ENCODE measurements at regions not wholly inside any gene's neighbourhood (a gene's known extent, or its start where the extent isn't known, plus 50 kb on each side); places are given as distances from the start of the nearest gene placed in this dataset.

GRCh38 chr2:7997279-7997678, 684.6 kb upstream of the ID2 start:
- no peak for DNase-seq

- no peak for DNase-seq
These were observed 682.0 kb upstream of the ID2 start for GRCh38 chr2:7999683-8000476.

GRCh38 chr2:8000870-8001269, 681.0 kb upstream of the ID2 start:
- DNase-seq: no peak

GRCh38 chr2:8002765-8003393, 679.0 kb upstream of the ID2 start:
- DNase-seq: no peak

GRCh38 chr2:8003462-8004075, 678.3 kb upstream of the ID2 start:
- no peak for DNase-seq

GRCh38 chr2:8004250-8004681, 677.6 kb upstream of the ID2 start:
- no peak for DNase-seq

- DNase-seq: no peak
These were observed 675.7 kb upstream of the ID2 start for GRCh38 chr2:8006181-8006580.

- DNase-seq: no peak
These were observed 675.2 kb upstream of the ID2 start for GRCh38 chr2:8006626-8007025.

GRCh38 chr2:8009010-8009597, 672.8 kb upstream of the ID2 start:
- no peak for DNase-seq

- no peak for DNase-seq
These were observed 665.8 kb upstream of the ID2 start for GRCh38 chr2:8015848-8016600.

GRCh38 chr2:8016688-8017087, 665.2 kb upstream of the ID2 start:
- DNase-seq: no peak

- DNase-seq: no peak
These were observed 662.9 kb upstream of the ID2 start for GRCh38 chr2:8018956-8019355.

- DNase-seq: no peak
These were observed 661.9 kb upstream of the ID2 start for GRCh38 chr2:8019934-8020333.

- DNase-seq: no peak
These were observed 659.9 kb upstream of the ID2 start for GRCh38 chr2:8021921-8022320.

GRCh38 chr2:8022908-8023640, 658.8 kb upstream of the ID2 start:
- no peak for DNase-seq

- no peak for DNase-seq
These were observed 657.4 kb upstream of the ID2 start for GRCh38 chr2:8024506-8024905.

GRCh38 chr2:8026381-8026780, 655.5 kb upstream of the ID2 start:
- no peak for DNase-seq

GRCh38 chr2:8027387-8027786, 654.5 kb upstream of the ID2 start:
- DNase-seq: no peak

GRCh38 chr2:8028036-8028435, 653.8 kb upstream of the ID2 start:
- DNase-seq: no peak

GRCh38 chr2:8028436-8028835, 653.4 kb upstream of the ID2 start:
- no peak for DNase-seq

- DNase-seq: no peak
These were observed 652.9 kb upstream of the ID2 start for GRCh38 chr2:8028981-8029380.

- DNase-seq: no peak
These were observed 651.1 kb upstream of the ID2 start for GRCh38 chr2:8030573-8031303.

Data from DMS79 treated with DMSO at 0.1 percent for 48 hours (cell line).